ENCODE measurements at regions not wholly inside any gene's neighbourhood (a gene's known extent, or its start where the extent isn't known, plus 50 kb on each side); places are given as distances from the start of the nearest gene placed in this dataset.

- TF ChIP-seq CTCF (IDR thresholded peaks at IDR 0.05) (no peak), POLR2AphosphoS5 (IDR thresholded peaks at IDR 0.05) (no peak), POLR2A (IDR thresholded peaks at IDR 0.05) (no peak)
These were observed 786.0 kb upstream of the GRM7 start for GRCh38 chr3:6074952-6075351.
